Stimulated activated CD4-positive, alpha-beta T cell treated with anti-CD3 and anti-CD28 coated beads, TNF-alpha, amount 100 ng/mL, for 1 hour (primary cell): ENCODE measurements at regions not wholly inside any gene's neighbourhood (a gene's known extent, or its start where the extent isn't known, plus 50 kb on each side); places are given as distances from the start of the nearest gene placed in this dataset.

ENCODE experiments used
- DNase-seq, 3 donors: peaks; one replicate each; pipeline ENCODE4 v3.0.0-alpha.2; 2020; ENCODE audit warnings: low read depth in 3 of 3, low spot score in 1 of 3

GRCh38 chr12:89945123-89945522, 236.5 kb upstream of the ATP2B1 start:
- DNase-seq, result no peak

DNA sequence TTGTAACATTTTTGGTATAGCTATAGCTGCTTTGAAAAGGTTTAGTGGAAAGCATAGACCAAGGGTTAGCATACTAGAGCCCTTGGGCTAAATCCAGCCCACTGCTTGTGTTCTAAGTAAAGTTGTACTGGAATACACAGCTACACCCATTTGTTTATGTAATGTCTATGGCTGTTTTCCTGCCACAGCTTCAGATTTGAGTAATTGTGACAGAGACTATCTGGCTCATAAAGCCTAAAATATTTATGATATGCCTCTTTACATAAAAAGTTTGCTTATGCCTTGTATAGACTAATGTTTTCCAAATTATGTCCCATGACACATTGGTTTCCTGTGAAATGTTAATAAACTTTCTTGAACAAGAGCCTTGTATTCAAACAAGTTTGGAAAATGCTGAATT, 234.8 kb upstream of the ATP2B1 start:
- DNase-seq, result no peak

GRCh38 chr12:89941436-89941835, 232.8 kb upstream of the ATP2B1 start:
- DNase-seq, result no peak

GRCh38 chr12:89939522-89940215, 231.0 kb upstream of the ATP2B1 start:
- no peak for DNase-seq

DNA sequence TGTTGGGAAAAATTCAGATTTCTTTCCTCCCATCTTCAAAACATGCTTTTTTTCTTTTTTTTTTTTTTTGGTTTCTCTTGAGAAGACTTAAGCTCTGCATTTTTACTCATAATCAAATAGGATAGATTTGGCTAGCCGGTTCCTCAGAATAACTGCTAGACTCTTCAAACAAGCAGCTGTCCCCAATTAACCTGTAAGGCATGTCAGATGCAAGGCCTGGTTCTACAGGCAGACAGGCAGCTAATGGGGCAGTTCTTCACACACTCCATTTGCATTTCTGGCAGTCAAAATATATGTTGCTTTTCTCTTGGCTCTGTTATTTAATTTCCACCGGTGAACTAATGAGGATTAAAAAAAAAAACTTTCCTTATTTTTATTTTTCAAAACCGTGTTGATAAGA, 228.0 kb upstream of the ATP2B1 start:
- DNase-seq, result no peak

GRCh38 chr12:89935850-89936249, 227.2 kb upstream of the ATP2B1 start:
- no peak for DNase-seq

DNA sequence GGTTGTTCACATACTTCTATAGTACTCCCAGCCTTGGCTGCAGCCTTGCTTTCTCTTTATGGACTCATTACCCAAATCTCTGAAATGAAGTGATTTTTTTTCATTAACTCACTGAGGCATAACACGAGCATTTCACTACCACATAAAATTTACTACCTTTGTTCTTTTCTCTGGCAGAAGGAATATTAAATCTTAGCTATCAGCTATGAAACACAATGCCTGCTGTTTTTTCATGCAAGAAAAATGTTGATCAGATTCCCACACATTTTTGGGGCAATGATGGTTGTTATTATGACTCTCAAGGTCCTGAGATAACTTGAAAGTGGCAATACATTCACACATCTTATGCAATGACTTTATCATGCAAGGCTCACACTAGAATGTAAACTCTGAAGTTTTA, 225.3 kb upstream of the ATP2B1 start:
- DNase-seq, result no peak

GRCh38 chr12:89932954-89933353, 224.3 kb upstream of the ATP2B1 start:
- DNase-seq, result no peak

DNA sequence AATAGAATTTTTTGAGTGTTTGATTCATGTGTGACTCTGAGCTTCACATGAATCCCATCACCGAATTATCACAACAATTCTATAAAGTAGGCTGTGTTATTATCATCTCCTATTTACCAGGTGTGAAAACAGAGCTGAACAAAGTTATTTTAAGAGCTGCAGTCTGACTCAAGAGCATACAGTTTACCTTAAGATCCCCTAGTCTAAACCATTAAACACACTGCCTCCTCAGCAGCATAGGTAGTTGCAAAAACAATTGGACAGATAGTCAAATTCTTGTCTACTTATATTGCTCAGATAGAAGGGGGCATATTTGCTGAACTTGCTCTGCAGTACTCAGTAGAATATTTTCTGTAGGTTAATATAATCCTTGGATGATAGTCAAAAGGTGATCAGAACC, 219.8 kb upstream of the ATP2B1 start:
- no peak for DNase-seq

GRCh38 chr12:89927226-89927698, 218.6 kb upstream of the ATP2B1 start:
- DNase-seq, result no peak

- DNase-seq, result no peak
These were observed 215.6 kb upstream of the ATP2B1 start for GRCh38 chr12:89924191-89924590.

- no peak for DNase-seq
These were observed 214.5 kb upstream of the ATP2B1 start for GRCh38 chr12:89923091-89923490.

- DNase-seq, result no peak
These were observed 212.2 kb upstream of the ATP2B1 start for GRCh38 chr12:89920866-89921265.

GRCh38 chr12:89919241-89919906, 210.7 kb upstream of the ATP2B1 start:
- DNase-seq, result no peak

DNA sequence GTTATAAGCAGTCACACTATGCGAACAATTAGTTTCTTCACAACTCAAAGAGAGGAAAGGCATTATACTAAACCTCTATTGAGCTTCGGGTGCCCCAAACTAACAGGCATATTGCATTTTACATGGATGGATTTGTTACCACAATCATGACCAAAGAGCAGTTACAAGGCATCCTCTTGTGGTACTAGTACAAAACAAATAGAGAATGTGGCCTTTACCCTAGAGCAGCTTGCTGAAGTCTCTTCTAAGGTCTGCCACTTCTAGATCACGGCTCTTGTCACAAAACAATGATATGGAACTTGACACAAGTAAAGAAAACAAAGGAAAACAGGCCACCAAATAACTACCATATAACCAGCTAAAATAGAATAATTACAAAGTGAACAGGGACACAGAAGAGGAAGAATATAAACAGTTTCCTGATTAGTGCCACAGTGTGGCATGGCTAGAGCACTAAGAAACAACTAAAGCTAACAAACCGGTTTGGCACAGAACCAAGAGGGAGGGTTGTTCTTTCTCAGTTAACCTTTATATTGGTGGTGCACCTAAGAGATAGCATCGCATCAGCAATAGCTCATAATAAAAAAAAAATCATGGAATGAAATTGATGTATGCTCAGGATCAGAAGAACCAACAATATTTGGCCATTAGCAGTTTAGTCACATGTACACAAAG, 209.7 kb upstream of the ATP2B1 start:
- no peak for DNase-seq

- no peak for DNase-seq
These were observed 201.1 kb upstream of the ATP2B1 start for GRCh38 chr12:89909753-89910152.

GRCh38 chr12:89907659-89908058, 199.0 kb upstream of the ATP2B1 start:
- DNase-seq, result no peak

DNA sequence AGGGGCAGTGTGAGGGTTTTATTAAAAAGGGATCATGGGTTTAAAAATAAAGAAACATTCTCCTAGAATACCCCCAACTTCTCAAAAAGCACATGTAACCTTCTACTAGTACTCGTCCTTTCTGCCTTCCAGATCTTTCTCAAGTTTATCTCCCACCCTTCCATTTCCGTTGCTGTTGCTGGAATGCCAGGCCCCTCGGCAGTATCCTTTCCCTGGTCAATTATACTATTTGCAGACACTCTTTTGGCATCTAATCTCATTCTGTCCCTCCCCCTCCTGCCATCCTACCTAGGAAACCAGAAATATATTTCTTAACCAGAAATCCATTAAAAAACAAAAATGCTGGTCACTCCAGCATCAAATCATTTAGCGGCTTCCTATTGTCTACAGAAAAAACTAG, 198.2 kb upstream of the ATP2B1 start:
- DNase-seq, result no peak

- no peak for DNase-seq
These were observed 197.5 kb upstream of the ATP2B1 start for GRCh38 chr12:89906178-89906577.

GRCh38 chr12:89901906-89902642, 193.4 kb upstream of the ATP2B1 start:
- no peak for DNase-seq

DNA sequence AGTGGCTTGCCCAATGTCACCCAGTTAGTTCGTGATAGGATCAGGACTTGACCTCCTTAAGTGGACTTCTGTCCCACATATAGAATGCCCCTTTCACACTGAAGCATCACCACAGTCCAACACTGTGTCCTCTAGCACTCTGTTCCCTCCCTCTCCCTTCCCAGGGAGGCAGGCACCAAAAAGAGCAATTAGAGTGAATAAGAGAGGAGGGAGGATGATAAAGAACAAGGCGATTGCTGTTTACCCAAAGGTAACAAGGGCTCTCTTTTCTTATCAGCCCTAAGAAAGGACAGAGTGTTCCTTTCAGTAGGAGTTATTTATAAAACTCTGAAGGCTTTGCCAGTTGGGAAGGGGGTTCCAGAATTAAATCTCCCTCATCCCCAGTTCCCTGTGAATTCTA, 192.7 kb upstream of the ATP2B1 start:
- DNase-seq, result no peak

GRCh38 chr12:89899651-89900050, 191.0 kb upstream of the ATP2B1 start:
- no peak for DNase-seq
